ENCODE measurements at regions not wholly inside any gene's neighbourhood (a gene's known extent, or its start where the extent isn't known, plus 50 kb on each side); places are given as distances from the start of the nearest gene placed in this dataset.

GRCh38 chr13:74414458-74414857, 280.3 kb upstream of the KLF12 start:
- Histone ChIP-seq H3K9me3 (ENCODE audit: control insufficient read depth in 4 of 4, insufficient read depth in 3 of 4, low read length in 3 of 4) (peaks cover 0 to 14% (median 1%) of the 10 kb centered on the region in 4 donors), H3K36me3 (ENCODE audit: control insufficient read depth in 4 of 4, insufficient read depth in 4 of 4, low read length in 4 of 4) (no peaks in the 10 kb centered on the region), H3K4me3 (no peak overlapping the region), H3K27ac (ENCODE audit: low read depth in 1 of 2, low read length in 1 of 2) (no peak overlapping the region), H3K9ac (ENCODE audit: insufficient read depth in 1 of 2, low read length in 2 of 2) (no peak overlapping the region), H3K27me3 (ENCODE audit: control insufficient read depth in 3 of 3, insufficient read depth in 3 of 3, low read length in 2 of 3) (no peaks in the 10 kb centered on the region), H3K4me1 (ENCODE audit: control insufficient read depth in 5 of 5, insufficient read depth in 5 of 5, low read length in 5 of 5) (no peaks in the 10 kb centered on the region)
- no peak for ATAC-seq (ENCODE audit: insufficient read depth, low FRiP score)
- WGBS, 2 donors = 77 to 96% methylated on average over 6 of the region's 6 CpGs
- no peak for TF ChIP-seq CTCF (IDR thresholded peaks at IDR 0.05; ENCODE audit: control extremely low read depth, extremely low read depth)
- DNase-seq = no peak

GRCh38 chr13:74413482-74413881, 279.3 kb upstream of the KLF12 start:
- ATAC-seq (ENCODE audit: insufficient read depth, low FRiP score) = no peak
- Histone ChIP-seq H3K4me3 (no peak overlapping the region), H3K36me3 (ENCODE audit: control insufficient read depth in 4 of 4, insufficient read depth in 4 of 4, low read length in 4 of 4) (no peaks in the 10 kb centered on the region), H3K27me3 (ENCODE audit: control insufficient read depth in 3 of 3, insufficient read depth in 3 of 3, low read length in 2 of 3) (no peaks in the 10 kb centered on the region), H3K9ac (ENCODE audit: insufficient read depth in 1 of 2, low read length in 2 of 2) (no peak overlapping the region), H3K9me3 (ENCODE audit: control insufficient read depth in 4 of 4, insufficient read depth in 3 of 4, low read length in 3 of 4) (peaks cover 0 to 14% (median 1%) of the 10 kb centered on the region in 4 donors), H3K27ac (ENCODE audit: low read depth in 1 of 2, low read length in 1 of 2) (no peak overlapping the region), H3K4me1 (ENCODE audit: control insufficient read depth in 5 of 5, insufficient read depth in 5 of 5, low read length in 5 of 5) (no peaks in the 10 kb centered on the region)
- 94 to 95% methylated on average over 8 of the region's 8 CpGs for WGBS, 2 donors
- DNase-seq = no peak
- TF ChIP-seq CTCF (IDR thresholded peaks at IDR 0.05; ENCODE audit: control extremely low read depth, extremely low read depth) = no peak

- Histone ChIP-seq H3K4me3 (no peak overlapping the region), H3K9ac (ENCODE audit: insufficient read depth in 1 of 2, low read length in 2 of 2) (no peak overlapping the region), H3K4me1 (ENCODE audit: control insufficient read depth in 5 of 5, insufficient read depth in 5 of 5, low read length in 5 of 5) (no peaks in the 10 kb centered on the region), H3K27ac (ENCODE audit: low read depth in 1 of 2, low read length in 1 of 2) (no peak overlapping the region), H3K9me3 (ENCODE audit: control insufficient read depth in 4 of 4, insufficient read depth in 3 of 4, low read length in 3 of 4) (peaks cover 0 to 13% (median 1%) of the 10 kb centered on the region in 4 donors), H3K36me3 (ENCODE audit: control insufficient read depth in 4 of 4, insufficient read depth in 4 of 4, low read length in 4 of 4) (no peaks in the 10 kb centered on the region), H3K27me3 (ENCODE audit: control insufficient read depth in 3 of 3, insufficient read depth in 3 of 3, low read length in 2 of 3) (no peaks in the 10 kb centered on the region)
- 74 to 93% methylated on average over 5 of the region's 5 CpGs for WGBS, 2 donors
- no peak for TF ChIP-seq CTCF (IDR thresholded peaks at IDR 0.05; ENCODE audit: control extremely low read depth, extremely low read depth)
- ATAC-seq (ENCODE audit: insufficient read depth, low FRiP score) (no peak), DNase-seq (no peak)
Observed at GRCh38 chr13:74409551-74409950, 275.3 kb upstream of the KLF12 start.

GRCh38 chr13:74406420-74406819, 272.2 kb upstream of the KLF12 start:
- WGBS, 2 donors = 77 to 86% methylated on average over 3 of the region's 3 CpGs
- DNase-seq (no peak), ATAC-seq (ENCODE audit: insufficient read depth, low FRiP score) (no peak)
- Histone ChIP-seq H3K4me3 (no peak overlapping the region), H3K9me3 (ENCODE audit: control insufficient read depth in 4 of 4, insufficient read depth in 3 of 4, low read length in 3 of 4) (peaks cover 0 to 6% (median 1%) of the 10 kb centered on the region in 4 donors), H3K4me1 (ENCODE audit: control insufficient read depth in 5 of 5, insufficient read depth in 5 of 5, low read length in 5 of 5) (no peaks in the 10 kb centered on the region), H3K27me3 (ENCODE audit: control insufficient read depth in 3 of 3, insufficient read depth in 3 of 3, low read length in 2 of 3) (no peaks in the 10 kb centered on the region), H3K9ac (ENCODE audit: insufficient read depth in 1 of 2, low read length in 2 of 2) (no peak overlapping the region), H3K27ac (ENCODE audit: low read depth in 1 of 2, low read length in 1 of 2) (no peak overlapping the region), H3K36me3 (ENCODE audit: control insufficient read depth in 4 of 4, insufficient read depth in 4 of 4, low read length in 4 of 4) (no peaks in the 10 kb centered on the region)
- no peak for TF ChIP-seq CTCF (IDR thresholded peaks at IDR 0.05; ENCODE audit: control extremely low read depth, extremely low read depth)
